ENCODE measurements at regions not wholly inside any gene's neighbourhood (a gene's known extent, or its start where the extent isn't known, plus 50 kb on each side); places are given as distances from the start of the nearest gene placed in this dataset.

DNA sequence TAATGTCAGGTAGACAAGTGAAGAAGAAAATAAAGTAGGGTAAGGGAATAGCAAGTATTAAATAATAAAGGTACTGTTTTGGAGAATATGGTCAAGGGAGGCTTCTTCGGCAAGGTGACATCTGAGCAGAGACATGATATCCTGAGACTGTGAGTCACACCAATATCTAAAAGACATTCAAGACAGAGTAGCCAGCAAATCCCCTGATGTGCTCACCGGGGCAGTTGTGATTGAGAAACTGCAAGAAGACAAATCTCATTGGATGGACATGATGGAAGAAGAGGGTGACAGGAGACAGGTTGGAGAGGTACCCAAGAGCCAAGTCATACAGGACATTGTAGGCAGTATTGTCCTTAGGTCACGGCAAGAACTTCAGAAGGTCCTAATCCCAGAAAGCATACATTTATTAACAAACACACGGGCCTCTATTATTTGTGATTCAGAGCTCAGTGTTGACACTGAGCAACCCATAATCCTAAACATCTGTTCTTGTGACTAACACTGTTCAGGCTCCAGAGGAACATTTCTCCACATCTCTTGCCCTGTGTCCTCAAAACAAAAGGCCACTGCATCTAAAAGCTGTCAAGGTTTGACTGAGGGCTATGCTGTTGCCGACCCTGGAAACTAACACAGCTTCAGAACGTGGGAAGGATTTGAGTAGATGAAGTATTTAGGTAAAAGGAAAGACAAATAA is 258.7 kb upstream of the CLINT1 start:
- Mint-ChIP-seq H3K27me3 (peaks cover 49% of the 10 kb centered on the region), H3K4me1 (peaks cover 13% of the 10 kb centered on the region), H3K9me3 (peaks cover 11% of the 10 kb centered on the region), H3K27ac (no peak overlapping the region), H3K4me3 (no peak overlapping the region), H3K36me3 (peaks cover 4% of the 10 kb centered on the region)
- no peak for ATAC-seq

DNA sequence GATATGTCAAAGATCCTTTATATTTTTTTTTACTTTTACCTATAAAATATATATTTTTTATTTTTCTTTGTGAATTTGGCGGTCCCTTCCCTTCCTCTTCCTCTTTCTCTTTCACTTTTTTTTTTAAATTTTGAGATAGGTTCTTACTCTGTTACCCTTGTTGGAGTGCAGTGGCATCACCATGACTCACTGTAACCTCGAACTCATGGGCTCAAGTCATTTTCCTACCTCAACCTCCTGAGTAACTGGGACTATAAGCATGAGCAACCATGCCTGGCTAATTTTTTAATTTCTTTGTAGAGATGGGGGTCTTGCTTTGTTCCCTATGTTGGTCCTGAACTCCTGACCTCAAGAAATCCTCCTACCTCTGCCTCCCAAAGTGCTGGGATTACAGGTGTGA is 258.0 kb upstream of the CLINT1 start:
- Mint-ChIP-seq H3K9me3 (peaks cover 11% of the 10 kb centered on the region), H3K36me3 (peaks cover 4% of the 10 kb centered on the region), H3K4me3 (no peak overlapping the region), H3K4me1 (peaks cover 11% of the 10 kb centered on the region), H3K27ac (no peak overlapping the region), H3K27me3 (peaks cover 50% of the 10 kb centered on the region)
- ATAC-seq, result no peak

DNA sequence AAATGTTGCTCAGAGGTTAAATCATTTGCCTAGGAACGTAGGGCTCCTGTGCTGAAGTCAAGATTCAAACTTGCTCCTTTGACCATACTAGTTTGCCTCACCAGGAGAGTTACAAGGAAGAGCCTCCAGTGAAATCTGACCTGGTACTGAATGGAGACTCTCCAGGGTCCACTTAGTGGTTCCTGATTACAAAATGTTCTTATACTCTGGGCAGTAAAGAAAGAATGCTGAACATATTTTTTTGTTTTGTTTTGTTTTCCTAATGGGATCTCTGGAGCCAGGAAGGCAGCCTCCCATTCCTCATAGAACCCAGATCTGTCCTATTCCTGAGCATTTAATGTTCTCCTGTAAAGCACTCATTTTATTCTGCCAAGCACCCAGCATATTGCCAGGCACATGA is 256.5 kb upstream of the CLINT1 start:
- Mint-ChIP-seq H3K4me1 (peaks cover 11% of the 10 kb centered on the region), H3K4me3 (no peak overlapping the region), H3K27me3 (peaks cover 50% of the 10 kb centered on the region), H3K27ac (no peak overlapping the region), H3K9me3 (peaks cover 11% of the 10 kb centered on the region), H3K36me3 (peaks cover 4% of the 10 kb centered on the region)
- ATAC-seq, result no peak

DNA sequence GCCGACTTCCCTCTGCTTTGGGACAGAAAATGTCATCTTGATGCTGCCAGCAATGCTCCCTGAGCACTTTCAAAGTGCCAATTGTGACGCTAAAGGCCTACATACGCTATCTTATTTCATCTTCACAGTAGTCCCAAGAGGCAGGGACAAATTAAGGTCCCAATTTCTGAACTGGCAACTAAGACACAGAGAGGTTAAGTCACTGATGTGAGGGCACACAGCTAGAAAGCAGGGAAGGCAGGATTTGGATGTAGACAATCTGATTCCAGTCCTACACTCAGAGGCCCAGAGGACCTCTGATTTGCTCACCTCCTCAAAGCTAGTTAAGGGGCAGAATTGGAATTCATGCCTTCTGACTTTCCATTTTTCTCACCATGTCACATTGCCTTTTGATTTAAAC is 249.2 kb upstream of the CLINT1 start:
- Mint-ChIP-seq H3K27ac (no peak overlapping the region), H3K36me3 (no peaks in the 10 kb centered on the region), H3K4me1 (no peaks in the 10 kb centered on the region), H3K27me3 (peaks cover 16% of the 10 kb centered on the region), H3K9me3 (no peaks in the 10 kb centered on the region), H3K4me3 (no peak overlapping the region)
- ATAC-seq, result no peak

- Mint-ChIP-seq H3K27ac (no peak overlapping the region), H3K36me3 (no peaks in the 10 kb centered on the region)
These were observed 241.5 kb upstream of the CLINT1 start for GRCh38 chr5:158100373-158100888.

DNA sequence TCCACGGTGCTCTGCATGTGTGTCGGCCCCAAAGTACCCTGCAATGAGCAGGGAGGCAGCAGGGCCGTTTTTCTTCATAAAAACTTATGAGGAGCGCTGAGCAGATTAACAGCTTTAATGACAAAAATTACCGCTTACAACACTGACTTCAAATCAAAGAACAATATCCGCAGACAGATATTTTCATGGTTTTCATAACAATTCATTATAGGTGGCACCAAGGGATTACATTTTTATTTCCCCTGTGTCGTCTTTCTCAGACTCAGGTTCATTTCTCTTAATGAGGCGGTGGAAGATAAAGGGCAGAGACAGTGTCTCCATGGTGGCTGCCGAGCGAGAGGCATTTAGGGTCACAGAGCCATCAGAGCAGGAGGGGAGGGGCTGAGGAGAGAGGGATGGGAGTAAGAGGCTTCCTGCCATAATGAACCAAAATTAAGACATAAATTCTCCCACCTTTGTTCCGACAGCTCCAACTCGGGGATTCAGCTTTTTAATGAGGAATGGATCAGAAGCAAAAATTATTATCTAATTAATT is 240.7 kb upstream of the CLINT1 start:
- ATAC-seq, result no peak
- H3K9me3 Mint-ChIP-seq, result no peaks in the 10 kb centered on the region
- H3K4me3 Mint-ChIP-seq, result no peak overlapping the region
- no peaks in the 10 kb centered on the region for H3K36me3 Mint-ChIP-seq
- H3K4me1 Mint-ChIP-seq, result no peaks in the 10 kb centered on the region
- no peak overlapping the region for H3K27ac Mint-ChIP-seq
- peaks cover 11% of the 10 kb centered on the region for H3K27me3 Mint-ChIP-seq

More at GRCh38 chr5:158100373-158100888, 241.5 kb upstream of the CLINT1 start:
- ATAC-seq, result peak; percentile 43
- Mint-ChIP-seq H3K4me1 (no peaks in the 10 kb centered on the region), H3K27me3 (peaks cover 9% of the 10 kb centered on the region), H3K9me3 (no peaks in the 10 kb centered on the region), H3K4me3 (no peak overlapping the region)

- H3K9me3 Mint-ChIP-seq, result no peaks in the 10 kb centered on the region
- ATAC-seq, result no peak
- H3K4me3 Mint-ChIP-seq, result no peak overlapping the region
- no peaks in the 10 kb centered on the region for H3K36me3 Mint-ChIP-seq
- peaks cover 32% of the 10 kb centered on the region for H3K27me3 Mint-ChIP-seq
- H3K4me1 Mint-ChIP-seq, result no peaks in the 10 kb centered on the region
- no peak overlapping the region for H3K27ac Mint-ChIP-seq
These were observed 237.9 kb upstream of the CLINT1 start for GRCh38 chr5:158096835-158097234.

- peaks cover 11% of the 10 kb centered on the region for H3K27me3 Mint-ChIP-seq
- no peaks in the 10 kb centered on the region for H3K4me1 Mint-ChIP-seq
- H3K27ac Mint-ChIP-seq, result no peak overlapping the region
- H3K9me3 Mint-ChIP-seq, result no peaks in the 10 kb centered on the region
- H3K36me3 Mint-ChIP-seq, result no peaks in the 10 kb centered on the region
- no peak for ATAC-seq
- no peak overlapping the region for H3K4me3 Mint-ChIP-seq
These were observed 227.9 kb upstream of the CLINT1 start for GRCh38 chr5:158086856-158087255.

DNA sequence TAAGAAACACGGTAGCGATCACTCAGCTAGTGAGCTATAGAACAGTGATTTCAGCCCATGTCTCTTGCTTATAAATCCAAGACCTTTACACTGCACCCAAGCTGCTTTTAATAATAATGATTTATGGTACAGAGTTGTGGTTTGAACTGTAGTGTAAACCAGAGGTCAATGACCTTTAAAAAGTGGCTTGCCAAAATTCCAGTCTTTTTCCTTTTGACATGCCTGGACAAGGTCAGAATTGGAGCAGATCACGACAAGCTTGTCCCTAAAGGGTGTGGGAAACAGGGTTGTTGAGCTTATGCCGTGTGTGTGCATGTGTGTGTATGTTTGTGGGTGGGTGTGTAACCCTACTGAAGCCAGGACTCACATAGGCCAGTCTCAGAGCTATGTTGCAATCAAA is 225.3 kb upstream of the CLINT1 start:
- Mint-ChIP-seq H3K27ac (no peak overlapping the region), H3K9me3 (no peaks in the 10 kb centered on the region), H3K4me1 (peaks cover 2% of the 10 kb centered on the region), H3K27me3 (peaks cover 11% of the 10 kb centered on the region), H3K36me3 (no peaks in the 10 kb centered on the region), H3K4me3 (no peak overlapping the region)
- ATAC-seq, result no peak

DNA sequence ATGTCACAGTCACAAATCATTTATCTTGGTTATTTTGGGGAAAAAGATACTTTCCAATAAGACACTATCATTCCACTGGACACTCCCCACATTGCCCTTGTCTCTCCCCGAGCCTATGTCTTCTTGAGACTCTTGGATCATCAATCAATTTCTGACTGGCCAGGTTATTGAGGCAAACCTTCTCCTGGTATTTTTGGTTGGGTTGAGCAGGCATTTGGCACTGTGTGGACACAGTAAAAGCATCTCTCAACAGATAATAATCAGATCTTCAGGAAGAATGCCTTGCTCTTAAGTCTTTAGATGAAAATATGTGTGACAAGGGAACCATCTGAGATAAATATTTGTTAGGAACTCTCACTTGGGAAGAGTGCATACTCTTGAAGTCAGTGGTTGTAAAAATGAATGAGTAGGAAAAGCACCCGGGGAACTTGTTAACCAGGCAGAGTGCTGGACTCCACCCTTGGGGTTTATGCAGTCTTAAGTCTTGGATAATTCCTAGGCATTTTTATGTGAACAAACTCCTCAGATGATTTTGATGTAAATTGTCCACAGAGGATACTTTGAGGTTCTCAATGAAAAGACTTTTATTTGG is 223.8 kb upstream of the CLINT1 start:
- H3K27me3 Mint-ChIP-seq, result peaks cover 4% of the 10 kb centered on the region
- no peaks in the 10 kb centered on the region for H3K9me3 Mint-ChIP-seq
- no peak overlapping the region for H3K4me3 Mint-ChIP-seq
- H3K36me3 Mint-ChIP-seq, result no peaks in the 10 kb centered on the region
- peaks cover 8% of the 10 kb centered on the region for H3K4me1 Mint-ChIP-seq
- no peak overlapping the region for H3K27ac Mint-ChIP-seq
- no peak for ATAC-seq

GRCh38 chr5:158080112-158080511 is 221.2 kb upstream of the CLINT1 start:
- Mint-ChIP-seq H3K36me3 (no peaks in the 10 kb centered on the region), H3K27me3 (no peaks in the 10 kb centered on the region), H3K4me3 (no peak overlapping the region), H3K27ac (no peak overlapping the region), H3K4me1 (peaks cover 13% of the 10 kb centered on the region), H3K9me3 (no peaks in the 10 kb centered on the region)
- ATAC-seq, result no peak

- no peak overlapping the region for H3K4me3 Mint-ChIP-seq
- H3K4me1 Mint-ChIP-seq, result peaks cover 14% of the 10 kb centered on the region
- no peaks in the 10 kb centered on the region for H3K36me3 Mint-ChIP-seq
- H3K27ac Mint-ChIP-seq, result no peak overlapping the region
- peak; percentile 43 for ATAC-seq
- no peaks in the 10 kb centered on the region for H3K27me3 Mint-ChIP-seq
- no peaks in the 10 kb centered on the region for H3K9me3 Mint-ChIP-seq
These were observed 220.2 kb upstream of the CLINT1 start for GRCh38 chr5:158079097-158079496.

GRCh38 chr5:158074992-158075769 is 216.2 kb upstream of the CLINT1 start:
- Mint-ChIP-seq H3K27me3 (no peaks in the 10 kb centered on the region), H3K36me3 (no peaks in the 10 kb centered on the region), H3K27ac (peak overlapping the region; percentile 37), H3K9me3 (no peaks in the 10 kb centered on the region), H3K4me3 (peak overlapping the region; percentile 31), H3K4me1 (peaks cover 14% of the 10 kb centered on the region)
- ATAC-seq, result peak; percentile 76

GRCh38 chr5:158074597-158074991 is 215.6 kb upstream of the CLINT1 start:
- no peak overlapping the region for H3K27ac Mint-ChIP-seq

DNA sequence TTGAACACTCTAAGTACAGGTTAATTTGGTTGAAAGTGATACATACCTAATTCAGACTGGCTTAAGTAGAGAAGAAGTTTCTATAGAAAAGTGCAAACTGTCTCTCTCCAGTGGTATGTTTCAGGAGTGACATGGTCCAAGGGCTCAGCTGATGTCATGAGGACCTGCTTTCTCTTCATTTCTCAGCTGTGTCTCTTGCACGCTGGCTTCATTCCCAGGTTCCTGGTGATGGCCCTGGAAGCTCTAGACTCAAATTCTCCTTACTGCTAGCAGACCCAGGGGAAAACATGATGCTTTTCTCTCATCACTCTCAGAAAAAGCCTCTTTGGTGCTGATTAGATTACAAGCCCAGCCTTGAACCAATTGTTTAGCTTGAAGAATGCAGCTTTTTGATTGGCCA is 211.9 kb upstream of the CLINT1 start:
- H3K27me3 Mint-ChIP-seq, result no peaks in the 10 kb centered on the region
- no peak overlapping the region for H3K27ac Mint-ChIP-seq
- peaks cover 6% of the 10 kb centered on the region for H3K4me1 Mint-ChIP-seq
- no peaks in the 10 kb centered on the region for H3K36me3 Mint-ChIP-seq
- no peak overlapping the region for H3K4me3 Mint-ChIP-seq
- no peak for ATAC-seq
- no peaks in the 10 kb centered on the region for H3K9me3 Mint-ChIP-seq

More at GRCh38 chr5:158074597-158074991, 215.6 kb upstream of the CLINT1 start:
- H3K4me3 Mint-ChIP-seq, result no peak overlapping the region
- no peaks in the 10 kb centered on the region for H3K9me3 Mint-ChIP-seq
- no peaks in the 10 kb centered on the region for H3K27me3 Mint-ChIP-seq
- peaks cover 14% of the 10 kb centered on the region for H3K4me1 Mint-ChIP-seq
- no peak for ATAC-seq
- H3K36me3 Mint-ChIP-seq, result no peaks in the 10 kb centered on the region

Measured in stimulated activated memory B cell treated with anti-CD40 and anti-IgM and Interleukin-4, amounts not matched to agents 10 μg/mL and 1 μg/mL and 100 μg/mL, for 72 hours (primary cell).